HG03135 (cell line): ENCODE measurements at regions not wholly inside any gene's neighbourhood (a gene's known extent, or its start where the extent isn't known, plus 50 kb on each side); places are given as distances from the start of the nearest gene placed in this dataset.

Source experiments
- ATAC-seq: cut with Tn5 transposase; IDR thresholded peaks from one replicate; pipeline ENCODE4 v1.9.1; 2021; ENCODE audit warnings: mild to moderate bottlenecking, moderate library complexity; ENCODE audit not compliant: unreplicated experiment

DNA sequence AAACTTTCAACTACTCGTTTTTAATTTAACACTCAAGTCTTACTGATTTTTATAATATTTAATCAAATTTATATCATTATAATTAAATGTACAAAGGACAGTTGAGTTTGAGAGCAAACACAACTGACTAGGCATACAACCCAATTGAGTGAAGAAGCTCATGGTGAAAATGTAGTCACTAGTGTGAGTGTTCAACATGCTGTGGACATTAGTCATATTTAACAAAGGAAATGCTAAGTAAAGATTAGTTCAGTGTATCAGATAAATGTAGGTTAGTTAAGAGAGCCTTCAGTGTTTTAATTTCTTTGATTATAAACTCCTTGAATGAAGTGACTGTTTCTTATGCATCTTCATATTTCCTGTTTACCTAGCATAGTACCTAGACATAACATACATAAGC, 444.2 kb upstream of the GOLIM4 start:
- no peak for ATAC-seq

DNA sequence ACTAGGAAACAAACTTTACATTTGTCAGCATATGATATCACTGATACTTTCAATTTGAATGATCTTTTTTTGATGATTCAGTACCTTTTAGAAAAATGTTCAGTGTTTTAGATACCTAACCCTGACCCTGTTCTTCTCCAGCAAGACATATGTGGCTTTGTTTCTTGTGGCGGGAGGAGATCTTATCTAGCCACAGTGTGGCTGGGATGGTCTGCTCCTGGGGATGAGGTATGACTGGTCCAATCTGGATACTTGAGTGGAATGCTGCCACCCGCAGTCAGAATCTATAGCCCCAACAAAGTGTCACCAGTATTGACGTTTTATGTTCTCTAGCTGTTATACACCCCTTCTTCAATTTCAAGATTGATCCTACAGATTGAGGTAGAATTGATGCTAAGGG, 439.0 kb upstream of the GOLIM4 start:
- ATAC-seq: no peak

DNA sequence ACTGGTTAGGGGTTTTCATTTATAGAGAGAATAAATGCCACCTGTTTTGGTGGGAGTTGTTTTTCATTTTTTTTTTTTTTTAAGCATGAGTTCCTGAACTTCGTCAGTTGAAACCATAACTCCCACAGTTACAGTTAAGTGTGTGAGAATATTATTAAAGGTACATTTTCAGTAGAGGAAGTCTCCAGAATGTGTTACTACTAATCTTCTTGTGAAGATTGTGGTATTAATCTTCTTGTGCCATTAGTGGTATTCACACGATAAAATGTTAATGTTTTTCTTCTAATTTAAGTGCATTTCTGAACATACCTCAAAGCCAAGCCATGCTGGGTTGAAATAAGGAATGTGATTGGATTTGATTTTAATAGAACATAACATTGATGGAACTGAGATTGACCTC, 437.9 kb upstream of the GOLIM4 start:
- no peak for ATAC-seq

DNA sequence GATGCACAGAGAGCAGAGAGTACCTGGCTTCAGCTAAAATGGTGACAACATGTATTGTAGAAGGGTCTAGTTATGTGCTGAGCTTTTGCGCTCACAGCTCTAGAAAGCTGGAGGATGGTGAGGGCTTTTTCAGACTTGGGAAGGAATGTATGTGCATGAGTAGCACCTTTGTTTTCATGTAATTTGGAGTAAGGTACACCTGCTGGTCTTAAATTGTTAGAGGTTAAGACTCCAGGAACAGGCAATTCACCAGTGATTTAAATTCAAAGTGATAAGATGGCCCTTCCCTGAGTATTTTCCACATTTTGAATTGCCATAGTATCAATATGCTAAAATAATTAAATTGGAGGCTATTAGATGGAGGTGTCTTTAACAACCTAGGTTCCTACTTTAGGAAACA, 436.4 kb upstream of the GOLIM4 start:
- ATAC-seq: no peak

DNA sequence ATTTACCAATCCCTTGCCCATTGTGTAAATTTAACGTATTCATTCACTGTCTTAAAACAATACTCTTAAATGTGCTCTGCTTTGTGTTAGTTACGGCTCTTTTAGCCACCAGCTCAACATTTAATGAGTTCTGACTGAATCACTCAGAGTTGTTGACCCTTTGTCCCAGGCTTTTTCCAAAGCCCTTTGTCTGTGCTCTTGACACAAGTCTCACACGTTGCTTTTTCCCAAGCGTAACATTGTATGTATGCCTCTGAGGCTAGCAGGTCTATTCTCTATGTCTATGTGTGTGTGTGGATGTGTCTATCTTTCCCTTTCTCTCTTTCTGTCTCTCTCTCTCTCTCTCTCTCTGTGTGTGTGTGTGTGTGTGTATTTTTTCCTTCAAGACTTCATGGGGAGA, 435.4 kb upstream of the GOLIM4 start:
- no peak for ATAC-seq

DNA sequence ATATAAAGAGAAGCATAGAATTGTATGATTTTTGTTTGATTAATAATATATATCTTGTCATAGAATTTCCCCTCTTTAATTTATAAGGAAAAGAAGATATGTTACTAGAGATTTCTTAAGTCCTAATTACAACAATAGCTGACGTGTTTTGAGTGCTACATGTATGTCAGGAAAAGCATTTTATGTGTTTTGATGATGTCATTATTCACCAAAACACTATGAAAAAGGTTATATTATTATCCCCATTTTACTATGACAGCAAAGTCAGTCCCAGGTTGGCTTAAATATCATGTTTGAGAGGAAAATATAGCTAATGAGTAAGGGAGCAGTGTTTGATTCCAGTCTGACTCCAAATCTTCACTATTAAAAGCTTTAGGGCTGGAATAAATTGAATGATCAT, 428.4 kb upstream of the GOLIM4 start:
- ATAC-seq: no peak

DNA sequence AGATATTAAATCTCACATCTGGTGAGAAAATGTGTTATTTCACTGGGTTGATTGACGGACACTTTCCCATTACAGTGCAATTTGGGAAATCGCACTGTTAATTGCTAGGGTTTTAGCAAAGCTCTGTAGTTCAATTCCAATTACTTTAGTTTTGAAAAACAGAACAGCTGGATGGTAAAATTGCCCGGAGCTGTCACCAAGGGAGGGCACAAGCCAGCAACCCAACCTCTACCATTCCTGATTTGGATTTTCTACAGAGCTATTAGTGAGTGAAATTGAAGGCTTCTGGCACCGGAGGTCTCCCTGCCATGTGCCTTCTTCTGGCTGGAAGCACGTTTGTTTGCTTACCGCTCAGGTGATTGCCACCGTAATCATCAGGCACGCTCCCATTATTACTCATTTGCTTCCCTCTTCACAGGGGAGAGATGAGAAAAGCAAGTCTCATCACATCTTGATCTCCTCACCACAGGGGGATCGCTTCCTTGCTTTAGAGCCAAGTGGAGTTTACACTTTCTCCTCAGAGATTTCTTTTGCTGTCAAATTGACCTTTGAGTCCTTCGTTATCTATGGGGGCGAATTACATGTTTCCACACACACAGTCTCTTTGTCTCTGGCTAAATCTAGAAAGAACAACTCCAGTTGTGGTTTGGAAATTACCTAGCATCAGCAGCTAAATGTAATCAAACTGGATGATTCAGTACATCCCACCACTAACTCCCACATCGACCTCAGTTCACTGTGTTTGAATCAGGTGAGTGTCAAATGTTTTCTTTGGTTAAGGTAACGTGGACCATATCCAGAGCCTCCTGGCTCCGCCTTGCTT, 421.7 kb upstream of the GOLIM4 start:
- no peak for ATAC-seq

DNA sequence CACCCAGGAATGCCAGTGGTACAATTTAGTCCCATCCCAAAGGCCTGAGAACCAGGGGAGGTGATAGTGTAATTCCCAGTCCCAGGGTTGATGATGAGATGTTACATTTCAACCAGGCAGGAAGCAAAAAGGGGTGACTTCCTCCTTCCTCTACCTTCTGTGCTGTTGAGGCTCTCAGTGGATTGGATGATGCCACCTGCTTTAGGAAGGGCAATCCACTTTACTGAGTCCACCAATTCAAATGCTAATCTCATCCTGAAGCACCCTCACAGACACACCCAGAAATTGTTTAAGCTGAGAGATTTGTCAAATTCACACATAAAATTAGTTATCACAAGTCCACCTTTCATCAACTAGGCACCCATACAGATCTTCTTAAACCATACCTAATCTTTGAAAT, 418.5 kb upstream of the GOLIM4 start:
- ATAC-seq: no peak

DNA sequence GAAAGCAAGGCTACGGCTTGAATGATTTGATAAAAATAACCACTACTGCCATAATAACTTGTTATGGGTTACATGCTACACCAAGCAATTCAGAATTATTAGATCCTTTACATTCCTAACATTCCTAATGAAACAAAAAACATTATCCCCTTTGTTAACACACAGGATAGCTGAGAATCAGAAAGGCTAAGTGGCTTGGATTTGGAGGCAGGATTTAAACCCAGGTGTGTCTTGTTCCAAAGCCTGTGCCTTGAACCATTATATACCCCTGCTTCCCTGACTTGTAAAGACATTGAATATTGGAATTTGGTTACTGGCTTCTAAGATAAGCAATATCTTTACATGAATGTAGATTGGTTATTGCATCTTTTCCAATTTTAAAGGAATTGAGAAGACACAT, 417.1 kb upstream of the GOLIM4 start:
- ATAC-seq: no peak

DNA sequence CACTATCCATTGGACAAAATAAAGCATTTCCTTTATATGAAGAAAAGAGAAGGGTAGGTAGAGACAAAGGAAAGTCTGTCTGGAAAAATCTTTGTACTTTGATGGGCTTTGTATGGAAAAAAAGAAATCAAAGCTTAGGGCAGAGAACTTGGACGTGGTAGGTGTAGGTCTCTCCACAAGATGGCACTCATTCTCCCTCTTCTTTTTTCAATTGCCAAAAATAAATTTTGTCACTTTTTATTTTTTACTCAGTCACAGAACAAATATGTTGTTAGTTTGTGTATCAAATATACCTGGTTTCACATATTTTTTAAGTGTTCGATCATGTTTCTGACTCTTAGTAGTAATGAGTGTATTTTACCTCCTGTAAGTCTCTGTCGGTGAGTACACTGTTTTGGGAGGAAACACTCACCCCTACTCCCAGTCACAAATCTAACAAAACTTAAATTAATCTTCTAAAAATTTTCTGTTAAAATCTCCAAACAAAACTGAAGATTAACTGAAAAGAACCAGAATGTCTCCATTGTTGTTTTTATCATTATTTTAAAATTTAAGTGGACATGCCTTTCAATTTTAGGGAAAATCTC, 415.8 kb upstream of the GOLIM4 start:
- no peak for ATAC-seq

DNA sequence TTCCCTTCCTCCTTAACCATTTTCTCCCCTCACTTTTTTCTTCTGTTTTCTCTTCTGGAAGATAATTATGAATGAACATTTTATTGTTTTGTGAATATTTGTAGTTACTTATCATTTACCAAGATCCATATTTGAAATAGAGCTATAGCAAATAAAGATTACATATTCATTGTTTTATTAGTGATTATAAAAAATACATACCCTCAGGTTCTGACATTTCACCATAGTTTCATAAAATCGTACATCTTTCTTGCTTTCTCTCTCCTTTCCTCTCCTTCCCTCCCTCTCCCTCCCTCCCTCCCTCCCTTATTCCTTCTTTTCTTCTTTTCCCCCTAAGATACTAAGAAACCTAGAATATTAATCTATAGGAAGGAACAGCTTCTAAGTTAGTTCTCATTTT, 410.9 kb upstream of the GOLIM4 start:
- ATAC-seq: no peak

DNA sequence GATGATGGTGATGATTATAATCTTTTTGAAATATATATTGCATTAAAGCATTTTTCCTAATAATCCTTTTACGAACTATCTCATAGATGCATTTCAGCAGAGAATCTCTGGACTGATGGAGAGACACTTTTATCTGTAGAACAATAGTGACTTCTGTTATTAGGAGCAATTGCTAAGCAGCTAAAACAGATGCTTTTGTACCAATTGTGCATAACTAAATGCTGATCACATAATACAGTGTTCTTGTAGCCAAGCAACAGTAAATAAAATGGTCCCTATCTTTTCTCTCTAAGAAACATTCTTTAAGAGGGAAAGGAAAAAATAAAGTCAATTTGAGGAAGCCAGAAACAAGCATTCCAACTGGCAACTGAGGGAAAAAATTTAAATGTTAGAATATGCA, 405.8 kb upstream of the GOLIM4 start:
- no peak for ATAC-seq

DNA sequence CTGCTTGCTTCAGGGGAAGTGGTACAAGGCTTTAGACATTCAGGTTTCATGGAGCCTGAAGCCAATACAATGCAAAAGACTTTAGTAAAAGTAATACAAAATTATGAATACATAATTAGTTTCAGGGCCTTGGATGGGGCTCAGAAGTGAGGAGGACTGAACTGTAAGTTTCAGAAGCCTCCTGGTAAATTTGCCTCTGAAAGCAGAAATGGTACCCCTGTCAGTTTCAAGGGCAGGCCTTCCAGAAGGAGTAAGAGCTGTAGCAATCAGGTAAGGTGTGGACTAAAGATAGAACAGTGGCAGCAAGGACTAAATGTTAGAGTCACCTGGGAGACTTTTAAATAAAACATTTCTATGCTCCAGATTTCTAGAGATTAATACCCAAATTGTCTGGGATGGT, 402.5 kb upstream of the GOLIM4 start:
- ATAC-seq: no peak

DNA sequence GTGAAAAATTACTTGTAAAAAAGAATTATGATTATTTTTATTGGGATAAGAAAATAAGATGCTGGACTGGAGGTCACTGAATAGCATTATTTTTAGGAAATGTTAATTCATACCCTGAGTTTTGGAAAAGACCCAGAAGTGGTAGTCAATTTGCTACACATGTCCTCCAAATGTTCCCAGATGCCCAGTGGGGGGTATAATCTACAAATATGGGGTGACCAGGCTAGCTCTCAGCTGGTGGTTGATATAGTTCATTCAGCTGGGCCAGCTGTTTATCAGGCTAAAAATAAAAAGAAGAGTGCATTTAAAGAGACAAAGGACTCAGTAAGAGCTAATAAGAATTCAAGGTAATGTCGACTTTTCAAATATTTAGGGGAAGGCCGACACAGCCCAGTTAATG, 402.0 kb upstream of the GOLIM4 start:
- no peak for ATAC-seq

DNA sequence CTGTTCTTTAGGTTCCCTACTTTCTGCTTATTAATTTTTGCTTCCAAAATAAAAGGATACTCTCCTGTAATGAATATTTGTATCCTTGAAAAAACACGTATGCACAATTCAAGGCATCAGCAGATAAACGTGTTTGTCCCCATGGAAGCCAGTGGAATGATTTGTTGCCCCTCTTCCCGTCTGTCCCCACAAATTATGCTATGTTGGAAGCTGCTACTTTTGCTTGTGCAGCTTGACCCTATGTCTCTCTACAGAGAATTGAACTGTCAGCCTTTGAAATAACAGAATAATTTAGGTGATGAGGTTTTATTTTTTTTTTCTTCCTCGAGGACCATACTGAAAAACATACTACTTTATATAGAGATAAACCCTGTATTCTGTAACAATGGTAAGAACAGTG, 401.5 kb upstream of the GOLIM4 start:
- ATAC-seq: no peak

DNA sequence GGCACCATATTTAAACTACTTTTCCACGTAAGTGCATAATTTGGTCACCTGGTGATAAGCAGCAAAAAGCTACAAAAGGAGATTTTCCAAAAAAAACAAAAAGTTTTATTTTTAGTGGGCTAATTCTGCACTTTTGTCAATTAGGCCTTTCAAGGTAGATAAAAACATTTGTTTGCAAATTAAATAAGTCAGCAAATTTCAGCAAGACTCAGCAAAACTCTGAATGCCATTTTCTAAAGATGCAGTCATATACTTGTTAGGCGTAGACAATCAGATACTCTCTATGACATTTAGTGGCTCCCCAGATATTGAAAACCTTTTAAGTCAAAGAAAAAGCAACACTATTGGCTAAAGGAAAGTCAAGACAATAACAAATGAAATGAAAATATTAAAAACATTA, 400.2 kb upstream of the GOLIM4 start:
- no peak for ATAC-seq

DNA sequence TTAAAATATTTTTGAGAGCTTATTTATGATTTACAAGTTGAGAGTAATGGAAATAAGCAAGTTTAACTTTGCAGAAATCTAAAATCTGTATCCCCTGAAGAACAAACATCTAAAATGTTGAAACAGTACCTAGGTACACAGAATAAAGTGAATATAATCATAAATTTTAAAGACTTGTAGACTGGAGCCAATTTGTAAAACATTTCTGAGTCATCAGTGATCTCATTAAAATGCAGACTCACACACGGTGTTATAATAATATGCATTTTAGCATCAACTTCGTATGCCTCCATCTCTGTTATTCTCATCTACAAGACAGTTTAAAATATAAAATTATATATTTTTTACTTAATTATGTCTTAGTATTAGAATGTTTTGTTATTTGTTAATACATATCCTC, 399.5 kb upstream of the GOLIM4 start:
- no peak for ATAC-seq

DNA sequence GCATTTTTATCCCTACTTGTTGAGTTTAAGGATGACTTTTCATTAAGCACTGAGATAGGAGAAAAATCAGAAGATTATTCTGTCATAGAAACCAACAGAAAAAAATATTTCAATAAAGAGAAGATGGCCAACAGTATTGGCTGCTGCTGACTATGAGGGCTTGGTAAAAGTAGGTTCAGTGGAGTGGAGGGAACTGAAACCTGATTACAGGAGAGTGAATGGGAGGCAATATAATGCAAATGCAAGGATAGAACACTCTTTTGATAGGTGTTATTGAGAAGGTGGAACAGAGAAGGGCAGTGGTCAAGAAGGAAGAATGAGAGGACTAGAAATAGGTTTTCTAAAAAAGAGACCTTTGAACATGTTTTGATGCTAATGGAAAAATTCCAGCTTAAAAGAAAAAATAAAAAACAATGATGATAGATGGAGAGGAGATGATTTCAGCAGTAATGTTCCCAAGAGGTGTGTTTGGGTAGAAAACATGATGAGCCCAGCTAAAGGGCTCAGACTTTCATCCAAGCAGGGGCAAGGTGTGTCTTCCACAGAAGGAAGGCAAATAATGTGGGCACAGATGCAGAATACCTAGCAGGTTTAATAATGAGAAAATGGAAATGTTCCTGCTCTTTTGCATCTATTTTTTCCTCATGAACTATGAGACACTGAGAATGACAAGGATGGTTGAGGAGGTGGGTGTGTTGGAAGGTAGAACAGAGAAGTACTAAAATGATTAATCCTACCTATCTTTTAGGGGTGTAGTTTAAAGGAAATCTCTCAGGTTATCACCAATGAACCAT, 397.9 kb upstream of the GOLIM4 start:
- no peak for ATAC-seq

DNA sequence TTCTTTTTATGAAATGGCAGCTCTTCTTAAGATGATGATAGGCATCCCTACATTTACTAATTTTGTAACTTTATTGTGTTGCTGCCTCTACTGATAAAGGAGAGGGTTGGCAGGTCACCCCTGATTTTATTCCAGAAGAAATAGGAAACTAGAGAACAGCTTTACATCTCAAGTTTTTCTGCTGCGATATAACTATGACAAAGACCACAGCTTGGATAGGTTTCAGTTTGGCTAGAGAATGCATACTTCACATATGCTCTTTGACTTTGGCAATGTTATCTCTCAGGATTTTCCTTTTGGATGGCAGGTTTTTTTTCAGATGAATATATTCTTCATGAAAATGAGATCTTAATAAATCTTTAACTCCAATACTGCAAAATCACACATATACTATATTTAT, 395.3 kb upstream of the GOLIM4 start:
- ATAC-seq: no peak

DNA sequence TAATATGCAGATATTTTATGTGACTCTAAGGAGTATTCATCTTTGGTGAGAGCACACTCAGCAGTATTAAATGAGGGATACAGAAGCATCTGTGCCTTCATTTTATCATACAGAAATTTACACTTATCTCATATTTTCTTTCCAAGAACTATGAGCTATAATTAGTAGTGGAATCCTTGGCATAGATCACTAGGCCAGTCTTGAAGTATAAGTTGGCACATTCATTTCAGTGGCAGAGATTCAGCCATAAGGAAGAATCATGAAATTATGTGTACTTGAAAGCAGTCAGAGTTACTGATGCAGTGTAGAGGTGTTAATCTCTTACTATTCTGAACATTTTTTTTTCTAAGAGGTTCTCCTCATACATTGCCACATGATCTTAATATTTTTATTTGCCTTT, 393.6 kb upstream of the GOLIM4 start:
- no peak for ATAC-seq

DNA sequence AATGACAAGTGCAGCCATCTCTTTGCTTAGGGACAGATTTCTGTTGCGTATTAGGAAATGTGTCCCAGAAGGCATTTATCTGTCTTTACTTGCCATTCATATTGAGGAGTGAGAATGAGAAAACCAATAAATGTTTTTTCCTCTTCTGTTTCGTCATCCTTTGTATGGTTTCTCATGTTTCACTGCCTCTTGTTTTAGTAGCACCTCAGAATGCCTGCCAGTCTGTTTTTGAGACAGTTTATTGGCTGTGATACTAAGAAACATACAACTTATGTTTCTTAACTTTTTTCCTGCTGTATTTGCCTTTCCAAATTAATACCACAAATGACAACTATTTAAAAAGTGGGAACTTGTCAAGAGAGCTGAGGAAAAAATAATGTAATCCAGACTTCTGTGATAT, 390.2 kb upstream of the GOLIM4 start:
- no peak for ATAC-seq

DNA sequence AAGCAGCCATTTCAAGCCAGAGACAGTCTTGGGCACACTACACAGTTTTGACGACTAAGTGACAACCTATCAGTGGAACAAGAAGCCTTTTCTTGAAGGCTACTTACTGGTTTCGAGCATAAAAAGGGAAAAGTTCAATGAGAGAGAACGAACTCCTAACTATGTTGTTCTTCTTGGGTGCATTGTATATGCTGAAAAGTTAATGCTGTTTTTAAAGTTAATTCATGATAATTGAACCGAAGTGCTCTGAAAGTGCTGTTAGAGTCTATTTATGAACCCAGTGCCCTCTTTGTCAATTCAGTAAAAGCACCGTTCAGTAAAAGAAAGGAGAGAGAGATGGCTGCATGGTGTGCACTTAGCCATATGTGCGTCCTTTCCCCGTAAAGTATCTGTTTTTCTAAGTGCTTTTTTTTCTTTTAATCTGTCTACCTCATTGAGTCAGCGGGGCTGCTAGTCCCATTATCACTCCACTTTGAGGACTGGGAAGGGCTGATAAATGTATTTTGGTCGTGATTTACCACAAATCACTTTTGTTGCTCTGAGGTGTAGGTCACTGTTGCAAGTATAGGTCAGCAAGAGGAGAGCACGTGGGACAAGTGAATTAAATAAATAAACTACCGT, 380.7 kb upstream of the GOLIM4 start:
- no peak for ATAC-seq
